ENCODE measurements at regions not wholly inside any gene's neighbourhood (a gene's known extent, or its start where the extent isn't known, plus 50 kb on each side); places are given as distances from the start of the nearest gene placed in this dataset.

- TF ChIP-seq CTCF (IDR thresholded peaks at IDR 0.05; ENCODE audit: insufficient read depth, low read depth, low read length, missing control alignments): no peak
- no peak for DNase-seq (ENCODE audit: low read depth)
- no peak overlapping the region for H3K4me3 ChIP-seq (ENCODE audit: low read depth, low read length)
These were observed 288.3 kb upstream of the HABP2 start for GRCh38 chr10:113264333-113265131.

- H3K4me3 ChIP-seq (ENCODE audit: low read depth, low read length): no peak overlapping the region
- no peak for DNase-seq (ENCODE audit: low read depth)
- TF ChIP-seq CTCF (IDR thresholded peaks at IDR 0.05; ENCODE audit: insufficient read depth, low read depth, low read length, missing control alignments): no peak
These were observed 286.7 kb upstream of the HABP2 start for GRCh38 chr10:113266147-113266546.

- H3K4me3 ChIP-seq (ENCODE audit: low read depth, low read length): no peak overlapping the region
- DNase-seq (ENCODE audit: low read depth): no peak
- no peak for TF ChIP-seq CTCF (IDR thresholded peaks at IDR 0.05; ENCODE audit: insufficient read depth, low read depth, low read length, missing control alignments)
These were observed 285.0 kb upstream of the HABP2 start for GRCh38 chr10:113267619-113268562.

- H3K4me3 ChIP-seq (ENCODE audit: low read depth, low read length): no peak overlapping the region
- TF ChIP-seq CTCF (IDR thresholded peaks at IDR 0.05; ENCODE audit: insufficient read depth, low read depth, low read length, missing control alignments): no peak
- DNase-seq (ENCODE audit: low read depth): no peak
These were observed 283.5 kb upstream of the HABP2 start for GRCh38 chr10:113269333-113269732.

GRCh38 chr10:113272511-113272910 is 280.3 kb upstream of the HABP2 start:
- no peak overlapping the region for H3K4me3 ChIP-seq (ENCODE audit: low read depth, low read length)
- no peak for DNase-seq (ENCODE audit: low read depth)
- no peak for TF ChIP-seq CTCF (IDR thresholded peaks at IDR 0.05; ENCODE audit: insufficient read depth, low read depth, low read length, missing control alignments)

- H3K4me3 ChIP-seq (ENCODE audit: low read depth, low read length): no peak overlapping the region
- TF ChIP-seq CTCF (IDR thresholded peaks at IDR 0.05; ENCODE audit: insufficient read depth, low read depth, low read length, missing control alignments): no peak
- no peak for DNase-seq (ENCODE audit: low read depth)
These were observed 279.4 kb upstream of the HABP2 start for GRCh38 chr10:113273181-113274163.

All from GM12865 (cell line).